ENCODE measurements at regions not wholly inside any gene's neighbourhood (a gene's known extent, or its start where the extent isn't known, plus 50 kb on each side); places are given as distances from the start of the nearest gene placed in this dataset.

DNA sequence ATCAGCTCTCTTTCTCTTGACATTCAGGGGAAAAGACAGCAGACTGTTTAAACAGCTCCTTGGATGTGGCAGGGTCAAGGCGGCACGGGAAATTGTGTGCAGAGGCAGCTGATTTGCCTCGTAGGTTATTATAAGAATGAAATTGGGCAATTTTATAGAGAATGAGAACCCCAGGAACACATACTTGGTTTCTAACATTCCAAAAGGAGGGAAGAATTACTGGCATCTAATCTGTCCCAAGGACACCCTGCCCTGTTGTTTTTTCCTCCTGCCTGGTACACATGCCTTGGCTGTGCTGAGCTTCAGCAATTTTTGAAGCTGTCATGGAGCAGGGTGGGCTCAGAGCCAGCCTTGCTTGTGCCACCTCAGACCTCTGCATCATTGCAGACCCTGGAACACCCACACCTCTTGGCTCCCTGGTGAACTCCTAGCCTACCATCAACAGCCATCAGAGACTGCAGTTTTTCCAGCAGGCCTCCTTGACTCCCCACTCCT is 143.6 kb downstream of the BOD1 start:
- POLR2A ChIA-PET, result no interaction called here
- Histone ChIP-seq H3K4me1 (ENCODE audit: control insufficient read depth, insufficient read depth, low read length) (no peaks in the 10 kb centered on the region), H3K36me3 (ENCODE audit: control insufficient read depth in 2 of 2, insufficient read depth in 1 of 2, low read length in 2 of 2) (no peaks in the 10 kb centered on the region), H3K4me3 (ENCODE audit: low read depth, low read length) (no peak overlapping the region), H3K9me3 (ENCODE audit: control insufficient read depth, insufficient read depth, low read depth, low read length) (no peaks in the 10 kb centered on the region), H3K27ac (ENCODE audit: extremely low read depth, low read depth, low read length) (no peak overlapping the region)
- TF ChIP-seq, protein P1, sequence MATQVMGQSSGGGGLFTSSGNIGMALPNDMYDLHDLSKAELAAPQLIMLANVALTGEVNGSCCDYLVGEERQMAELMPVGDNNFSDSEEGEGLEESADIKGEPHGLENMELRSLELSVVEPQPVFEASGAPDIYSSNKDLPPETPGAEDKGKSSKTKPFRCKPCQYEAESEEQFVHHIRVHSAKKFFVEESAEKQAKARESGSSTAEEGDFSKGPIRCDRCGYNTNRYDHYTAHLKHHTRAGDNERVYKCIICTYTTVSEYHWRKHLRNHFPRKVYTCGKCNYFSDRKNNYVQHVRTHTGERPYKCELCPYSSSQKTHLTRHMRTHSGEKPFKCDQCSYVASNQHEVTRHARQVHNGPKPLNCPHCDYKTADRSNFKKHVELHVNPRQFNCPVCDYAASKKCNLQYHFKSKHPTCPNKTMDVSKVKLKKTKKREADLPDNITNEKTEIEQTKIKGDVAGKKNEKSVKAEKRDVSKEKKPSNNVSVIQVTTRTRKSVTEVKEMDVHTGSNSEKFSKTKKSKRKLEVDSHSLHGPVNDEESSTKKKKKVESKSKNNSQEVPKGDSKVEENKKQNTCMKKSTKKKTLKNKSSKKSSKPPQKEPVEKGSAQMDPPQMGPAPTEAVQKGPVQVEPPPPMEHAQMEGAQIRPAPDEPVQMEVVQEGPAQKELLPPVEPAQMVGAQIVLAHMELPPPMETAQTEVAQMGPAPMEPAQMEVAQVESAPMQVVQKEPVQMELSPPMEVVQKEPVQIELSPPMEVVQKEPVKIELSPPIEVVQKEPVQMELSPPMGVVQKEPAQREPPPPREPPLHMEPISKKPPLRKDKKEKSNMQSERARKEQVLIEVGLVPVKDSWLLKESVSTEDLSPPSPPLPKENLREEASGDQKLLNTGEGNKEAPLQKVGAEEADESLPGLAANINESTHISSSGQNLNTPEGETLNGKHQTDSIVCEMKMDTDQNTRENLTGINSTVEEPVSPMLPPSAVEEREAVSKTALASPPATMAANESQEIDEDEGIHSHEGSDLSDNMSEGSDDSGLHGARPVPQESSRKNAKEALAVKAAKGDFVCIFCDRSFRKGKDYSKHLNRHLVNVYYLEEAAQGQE (tag by site-specific recombination; IDR thresholded peaks at IDR 0.05), result no peak
- TF ChIP-seq ZNF433 (tag by site-specific recombination; IDR thresholded peaks at IDR 0.05; ENCODE audit: low read depth) (no peak), RBAK (tag by site-specific recombination; IDR thresholded peaks at IDR 0.05) (no peak), MZF1 (tag by site-specific recombination; IDR thresholded peaks at IDR 0.05; ENCODE audit: borderline replicate concordance) (no peak), ZNF629 (tag by site-specific recombination; IDR thresholded peaks at IDR 0.05) (no peak), ZNF626 (tag by site-specific recombination; IDR thresholded peaks at IDR 0.05) (no peak), ZEB2 (tag by site-specific recombination; IDR thresholded peaks at IDR 0.05) (no peak), ZSCAN30 (tag by site-specific recombination; IDR thresholded peaks at IDR 0.05) (no peak), ZNF140 (tag by site-specific recombination; IDR thresholded peaks at IDR 0.05) (no peak), GLI4 (tag by site-specific recombination; IDR thresholded peaks at IDR 0.05) (no peak)
- TF ChIP-seq, protein P2, sequence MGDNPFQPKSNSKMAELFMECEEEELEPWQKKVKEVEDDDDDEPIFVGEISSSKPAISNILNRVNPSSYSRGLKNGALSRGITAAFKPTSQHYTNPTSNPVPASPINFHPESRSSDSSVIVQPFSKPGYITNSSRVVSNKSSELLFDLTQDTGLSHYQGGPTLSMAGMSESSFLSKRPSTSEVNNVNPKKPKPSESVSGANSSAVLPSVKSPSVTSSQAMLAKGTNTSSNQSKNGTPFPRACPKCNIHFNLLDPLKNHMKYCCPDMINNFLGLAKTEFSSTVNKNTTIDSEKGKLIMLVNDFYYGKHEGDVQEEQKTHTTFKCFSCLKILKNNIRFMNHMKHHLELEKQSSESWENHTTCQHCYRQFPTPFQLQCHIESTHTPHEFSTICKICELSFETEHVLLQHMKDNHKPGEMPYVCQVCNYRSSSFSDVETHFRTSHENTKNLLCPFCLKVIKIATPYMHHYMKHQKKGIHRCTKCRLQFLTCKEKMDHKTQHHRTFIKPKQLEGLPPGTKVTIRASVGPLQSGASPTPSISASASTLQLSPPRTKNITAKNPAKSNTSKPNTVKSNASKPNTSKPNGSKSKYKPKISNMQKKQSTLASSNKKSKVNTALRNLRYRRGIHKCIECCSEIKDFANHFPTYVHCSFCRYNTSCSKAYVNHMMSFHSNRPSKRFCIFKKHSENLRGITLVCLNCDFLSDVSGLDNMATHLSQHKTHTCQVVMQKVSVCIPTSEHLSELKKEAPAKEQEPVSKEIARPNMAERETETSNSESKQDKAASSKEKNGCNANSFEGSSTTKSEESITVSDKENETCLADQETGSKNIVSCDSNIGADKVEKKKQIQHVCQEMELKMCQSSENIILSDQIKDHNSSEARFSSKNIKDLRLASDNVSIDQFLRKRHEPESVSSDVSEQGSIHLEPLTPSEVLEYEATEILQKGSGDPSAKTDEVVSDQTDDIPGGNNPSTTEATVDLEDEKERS (tag by site-specific recombination; IDR thresholded peaks at IDR 0.05), result no peak
- TF ChIP-seq, protein P3, sequence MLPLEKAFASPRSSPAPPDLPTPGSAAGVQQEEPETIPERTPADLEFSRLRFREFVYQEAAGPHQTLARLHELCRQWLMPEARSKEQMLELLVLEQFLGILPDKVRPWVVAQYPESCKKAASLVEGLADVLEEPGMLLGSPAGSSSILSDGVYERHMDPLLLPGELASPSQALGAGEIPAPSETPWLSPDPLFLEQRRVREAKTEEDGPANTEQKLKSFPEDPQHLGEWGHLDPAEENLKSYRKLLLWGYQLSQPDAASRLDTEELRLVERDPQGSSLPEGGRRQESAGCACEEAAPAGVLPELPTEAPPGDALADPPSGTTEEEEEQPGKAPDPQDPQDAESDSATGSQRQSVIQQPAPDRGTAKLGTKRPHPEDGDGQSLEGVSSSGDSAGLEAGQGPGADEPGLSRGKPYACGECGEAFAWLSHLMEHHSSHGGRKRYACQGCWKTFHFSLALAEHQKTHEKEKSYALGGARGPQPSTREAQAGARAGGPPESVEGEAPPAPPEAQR (tag by site-specific recombination; IDR thresholded peaks at IDR 0.05), result no peak
- TF ChIP-seq, protein P4, sequence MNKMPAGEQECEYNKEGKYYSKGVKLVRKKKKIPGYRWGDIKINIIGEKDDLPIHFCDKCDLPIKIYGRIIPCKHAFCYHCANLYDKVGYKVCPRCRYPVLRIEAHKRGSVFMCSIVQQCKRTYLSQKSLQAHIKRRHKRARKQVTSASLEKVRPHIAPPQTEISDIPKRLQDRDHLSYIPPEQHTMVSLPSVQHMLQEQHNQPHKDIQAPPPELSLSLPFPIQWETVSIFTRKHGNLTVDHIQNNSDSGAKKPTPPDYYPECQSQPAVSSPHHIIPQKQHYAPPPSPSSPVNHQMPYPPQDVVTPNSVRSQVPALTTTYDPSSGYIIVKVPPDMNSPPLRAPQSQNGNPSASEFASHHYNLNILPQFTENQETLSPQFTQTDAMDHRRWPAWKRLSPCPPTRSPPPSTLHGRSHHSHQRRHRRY (tag by site-specific recombination; IDR thresholded peaks at IDR 0.05), result no peak
- CTCF ChIA-PET, result interaction anchor here (0.6 to 1.4 kb wide), 4 partner anchors 14 to 105 kb away, joined by 3 to 9 read pairs (median 3); no protein-coding TSS in a partner anchor

DNA sequence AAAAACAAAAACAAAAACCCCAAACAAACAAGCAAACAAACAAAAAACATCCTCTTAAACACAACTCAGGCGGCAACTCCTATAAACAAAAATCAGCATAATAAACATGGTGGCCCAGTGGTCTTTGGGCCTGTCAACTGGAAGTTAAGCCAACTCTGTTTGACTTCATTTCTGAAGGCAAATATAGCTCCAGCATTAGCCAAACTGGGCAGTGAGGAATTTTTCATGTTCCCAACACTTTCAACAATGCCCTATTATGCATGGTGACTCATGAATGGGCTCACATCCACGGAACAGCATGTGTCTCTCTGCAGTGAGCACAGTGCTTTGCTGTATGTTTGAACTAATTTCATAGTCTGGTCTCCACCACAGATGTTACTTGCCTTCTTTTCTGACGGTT is 143.9 kb upstream of the STC2 start:
- POLR2A ChIA-PET, result no interaction called here
- CTCF ChIA-PET, result interaction anchor here (1.4 kb wide), 1 partner anchor 101 kb away, joined by 9 read pairs; no protein-coding TSS in a partner anchor
- no peaks in the 10 kb centered on the region for H3K9me3 ChIP-seq (ENCODE audit: control insufficient read depth, insufficient read depth, low read depth, low read length)
- H3K27ac ChIP-seq (ENCODE audit: extremely low read depth, low read depth, low read length), result no peak overlapping the region
- TF ChIP-seq ZNF660 (tag by site-specific recombination; IDR thresholded peaks at IDR 0.05), result 0 out of 2 replicates have a peak, but pooled peaks have one; percentile 52
- peak; percentile 11; the same call in 1 of the 2 replicates for TF ChIP-seq ZIC2 (tag by site-specific recombination; IDR thresholded peaks at IDR 0.05)
- no peak for TF ChIP-seq ZNF211 (tag by site-specific recombination; IDR thresholded peaks at IDR 0.05; ENCODE audit: low read depth)
- no peaks in the 10 kb centered on the region for H3K4me1 ChIP-seq (ENCODE audit: control insufficient read depth, insufficient read depth, low read length)
- H3K36me3 ChIP-seq (ENCODE audit: control insufficient read depth in 2 of 2, insufficient read depth in 1 of 2, low read length in 2 of 2), result no peaks in the 10 kb centered on the region
- H3K4me3 ChIP-seq (ENCODE audit: low read depth, low read length), result no peak overlapping the region
